ENCODE measurements at regions not wholly inside any gene's neighbourhood (a gene's known extent, or its start where the extent isn't known, plus 50 kb on each side); places are given as distances from the start of the nearest gene placed in this dataset.
A peak's percentile ranks its signal among the peaks of the same experiment; 100 is the strongest.

- DNase-seq (ENCODE audit: low spot score), result no peak
These were observed 130.6 kb downstream of the SMAD6 start for GRCh38 chr15:66832664-66833063.

DNA sequence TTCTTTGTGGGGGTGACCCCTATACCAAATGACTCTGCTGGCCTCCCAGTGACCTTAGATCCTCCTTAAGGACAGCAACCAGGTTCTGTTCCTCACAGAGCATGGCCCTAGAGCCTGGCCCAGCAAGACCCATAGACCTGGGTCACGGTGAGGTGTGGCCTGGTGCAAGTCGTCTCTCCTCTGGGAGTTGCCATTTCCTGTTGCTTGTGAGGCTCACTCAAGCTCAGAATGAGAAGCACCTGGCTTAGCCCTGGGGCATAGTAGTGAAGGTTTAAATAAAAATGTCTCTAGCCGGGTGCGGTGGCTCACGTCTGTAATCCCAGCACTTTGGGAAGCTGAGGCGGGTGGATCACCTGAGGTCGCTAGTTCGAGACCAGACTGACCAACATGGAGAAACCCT, 131.3 kb downstream of the SMAD6 start:
- DNase-seq (ENCODE audit: low spot score), result no peak

DNA sequence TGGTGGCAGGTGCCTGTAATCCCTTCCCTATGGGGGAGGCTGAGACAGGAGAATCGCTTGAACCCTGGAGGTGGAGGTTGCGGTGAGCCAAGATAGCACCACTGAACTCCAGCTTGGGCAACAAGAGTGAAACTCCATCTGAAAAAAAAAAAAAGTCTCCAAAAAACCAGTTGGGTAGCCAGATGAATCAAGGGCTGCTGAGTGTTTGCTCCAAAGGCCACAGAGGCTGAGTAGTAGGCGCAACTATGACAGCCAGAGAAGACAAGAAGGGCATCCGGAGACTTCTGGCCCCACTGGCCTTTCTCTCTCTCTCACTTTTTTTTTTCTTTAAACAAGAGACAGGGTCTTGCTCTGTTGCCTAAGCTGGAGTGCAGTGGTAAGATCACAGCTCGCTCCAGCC, 131.8 kb downstream of the SMAD6 start:
- no peak for DNase-seq (ENCODE audit: low spot score)

DNA sequence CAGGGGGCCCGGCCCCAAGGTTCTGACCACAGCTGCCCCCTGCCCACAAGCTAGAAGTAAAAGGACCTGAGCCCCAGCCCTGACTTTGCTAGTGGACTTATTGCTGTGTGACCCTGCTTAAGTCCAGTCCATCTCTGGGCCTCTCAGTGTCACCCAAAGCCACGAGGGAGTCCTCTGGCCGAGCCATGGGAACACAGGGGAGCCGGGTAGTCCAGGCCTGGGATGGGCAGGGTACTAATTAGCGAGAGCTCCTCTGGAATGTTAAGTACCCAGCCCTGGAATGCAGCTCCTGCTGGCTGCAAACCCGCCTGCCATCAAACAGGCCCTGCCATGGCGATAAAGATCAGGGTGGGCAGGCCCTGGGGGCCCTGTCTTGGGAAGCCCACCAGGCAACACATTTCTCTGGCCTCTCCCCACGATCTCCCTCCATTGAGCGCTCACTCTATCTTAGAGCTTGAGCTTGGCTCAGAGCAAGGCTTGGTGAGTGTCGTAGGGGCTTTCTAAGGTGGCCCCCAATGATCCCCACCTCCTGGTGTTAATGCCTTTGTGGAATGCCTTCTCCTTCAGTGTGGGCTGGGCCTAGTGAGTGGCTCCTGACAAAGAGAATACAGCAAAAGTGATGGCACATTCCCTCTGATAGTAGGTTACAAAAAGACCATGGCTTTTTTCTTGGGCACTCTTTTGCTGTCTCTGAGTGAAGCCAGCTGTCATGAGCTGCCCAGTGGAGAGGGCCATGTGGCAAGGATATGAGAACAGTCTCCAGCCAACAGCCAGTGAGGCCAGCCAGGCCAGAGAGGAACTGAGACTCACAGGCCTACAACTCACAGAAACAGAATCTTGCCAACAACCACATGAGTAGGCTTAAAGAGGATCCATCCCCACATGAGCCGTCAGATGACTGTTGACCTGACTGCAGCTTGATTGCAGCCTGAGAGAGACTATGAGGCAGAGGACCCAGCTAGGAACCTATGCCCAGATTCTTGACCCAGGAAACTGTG, 133.1 kb downstream of the SMAD6 start:
- DNase-seq (ENCODE audit: low spot score), result peak; percentile 33

DNA sequence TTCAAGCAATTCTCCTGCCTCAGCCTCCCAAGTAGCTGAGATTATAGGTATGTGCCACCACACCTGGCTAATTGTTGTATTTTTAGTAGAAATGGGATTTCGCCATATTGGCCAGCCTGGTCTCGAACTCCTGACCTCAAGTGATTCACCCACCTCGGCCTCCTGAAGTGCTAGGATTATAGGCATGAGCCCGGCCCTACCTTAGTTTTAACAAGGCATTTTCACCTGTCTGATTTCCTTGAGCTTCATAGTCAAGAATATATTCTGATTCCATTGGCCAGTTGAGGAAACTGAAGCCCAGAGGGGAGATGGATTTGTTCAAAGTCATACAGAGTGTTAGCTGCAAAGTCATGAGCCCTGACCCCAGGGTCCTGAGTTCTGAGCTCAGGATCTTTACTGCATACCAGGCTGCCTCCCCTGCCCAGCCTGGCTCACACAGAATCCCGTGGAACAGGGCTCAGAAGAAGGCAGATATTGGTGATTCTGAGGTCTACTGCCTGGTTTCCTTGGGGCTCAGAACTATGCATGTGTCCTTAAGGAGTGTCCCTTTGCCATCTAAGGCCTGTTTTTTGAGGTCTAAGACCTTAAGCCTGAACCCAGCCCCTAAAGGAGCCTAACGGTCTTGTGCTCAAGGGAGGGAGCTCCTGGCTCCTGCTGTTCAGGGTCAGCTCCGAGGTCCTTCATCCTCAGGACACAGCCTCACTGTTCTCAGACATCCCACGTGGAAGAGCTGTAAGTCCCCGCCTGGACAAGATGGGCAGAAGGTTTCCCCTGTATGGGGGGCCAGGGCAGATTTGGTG, 134.4 kb downstream of the SMAD6 start:
- DNase-seq (ENCODE audit: low spot score), result no peak

- DNase-seq (ENCODE audit: low spot score), result no peak
These were observed 136.2 kb downstream of the SMAD6 start for GRCh38 chr15:66838202-66838601.

GRCh38 chr15:66838671-66839239, 136.7 kb downstream of the SMAD6 start:
- DNase-seq (ENCODE audit: low spot score), result peak; percentile 27

DNA sequence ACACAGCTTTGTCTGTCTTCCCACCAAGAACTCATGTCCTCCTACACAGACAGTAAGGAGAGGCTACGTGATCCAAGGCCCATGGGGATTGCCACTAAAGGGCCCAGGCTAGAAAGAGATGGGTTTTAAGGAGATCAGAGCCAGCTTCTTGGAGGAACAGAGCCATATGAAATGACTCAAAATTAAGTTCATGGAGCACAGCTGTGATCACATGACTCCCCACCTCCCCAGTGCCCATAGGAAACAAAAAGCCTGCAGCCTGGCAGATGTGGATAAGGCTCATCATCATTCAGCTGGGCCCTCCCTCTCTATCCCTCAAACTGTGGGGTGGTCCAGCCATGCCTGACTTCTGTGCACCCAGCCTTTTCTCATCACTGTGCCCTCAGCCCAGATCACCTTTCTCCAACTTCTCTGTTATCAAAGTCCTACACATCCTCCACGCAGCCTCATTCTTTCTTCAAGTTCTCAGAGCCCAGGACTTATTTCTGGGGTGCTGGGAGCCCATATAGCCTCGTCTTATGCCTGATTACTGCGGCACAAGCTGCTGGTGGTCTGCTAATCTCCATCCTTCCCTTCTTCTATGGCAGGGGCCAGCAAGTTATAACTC, 137.6 kb downstream of the SMAD6 start:
- no peak for DNase-seq (ENCODE audit: low spot score)

DNA sequence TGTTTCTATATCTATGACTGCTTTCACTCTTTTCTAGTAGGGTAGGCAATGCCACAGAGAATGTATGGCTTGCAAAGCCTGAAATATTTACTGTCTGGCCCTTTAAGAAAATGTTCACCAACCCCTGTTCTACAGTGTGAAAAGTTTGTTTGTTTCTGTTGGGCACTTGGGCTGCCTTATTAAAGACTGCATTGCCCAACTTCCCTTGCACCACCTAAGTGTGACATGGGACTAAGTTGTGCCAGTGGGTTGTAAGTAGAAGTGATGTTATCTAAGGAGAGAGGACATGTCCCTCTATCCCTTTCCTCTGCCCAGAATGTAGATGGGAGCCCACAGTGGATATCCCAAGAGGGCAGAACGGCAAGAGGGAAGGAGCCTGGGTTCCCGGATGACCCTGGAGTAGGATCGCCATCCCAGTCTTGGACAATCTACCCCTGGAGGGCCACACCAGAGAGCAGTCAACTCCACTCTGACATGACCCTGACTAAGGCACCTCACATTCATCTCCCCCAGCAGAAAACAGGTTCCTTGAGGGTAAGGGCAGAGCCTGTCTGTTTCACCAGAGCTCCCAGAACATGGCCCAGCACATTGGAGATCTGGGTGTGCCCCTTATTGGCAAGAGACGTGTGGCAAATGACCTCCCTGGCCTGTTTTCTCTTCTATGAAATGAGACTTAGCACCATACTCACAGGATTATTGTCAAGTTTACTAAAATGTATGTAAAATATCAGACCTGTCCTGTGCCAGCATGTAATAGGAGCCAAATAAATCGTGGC, 138.8 kb downstream of the SMAD6 start:
- DNase-seq (ENCODE audit: low spot score), result no peak

GRCh38 chr15:66841953-66842681, 140.1 kb downstream of the SMAD6 start:
- DNase-seq (ENCODE audit: low spot score), result peak; percentile 61

DNA sequence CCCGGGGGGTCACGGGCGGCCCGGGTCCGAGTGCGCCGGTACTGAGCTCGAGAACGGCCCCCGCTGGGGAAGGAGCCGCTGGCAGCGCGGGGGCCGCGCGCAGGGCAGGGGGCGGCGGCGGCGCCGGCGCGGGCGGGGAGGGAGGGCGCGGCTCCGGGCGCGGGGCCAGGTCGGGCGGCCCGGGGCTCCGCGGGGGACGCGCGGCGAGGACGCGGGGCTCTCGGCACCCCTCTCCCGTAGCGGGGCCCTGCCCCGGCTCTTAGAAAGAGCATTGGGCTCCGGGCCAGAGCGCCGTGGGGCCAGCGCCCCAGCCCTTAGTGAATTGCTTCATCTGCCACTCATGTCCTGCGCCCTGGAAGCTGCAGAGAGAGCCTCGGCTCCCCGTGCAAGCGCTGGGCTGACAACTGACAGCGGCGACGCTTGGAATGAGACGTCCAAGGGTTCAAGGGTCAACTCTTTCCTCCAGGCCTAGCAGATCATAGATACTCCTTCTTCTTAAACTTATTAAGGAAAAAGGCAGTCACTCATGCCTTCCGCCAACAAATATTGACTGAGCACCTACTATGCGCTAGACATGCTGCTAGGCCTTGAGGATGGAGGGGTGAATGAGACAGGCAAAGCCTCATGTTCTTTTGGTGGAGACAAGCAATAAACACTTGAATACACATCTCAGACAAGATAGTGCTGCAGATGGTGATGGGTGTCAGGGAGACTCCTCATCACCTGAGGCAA, 140.8 kb downstream of the SMAD6 start:
- peak; percentile 58 for DNase-seq (ENCODE audit: low spot score)

DNA sequence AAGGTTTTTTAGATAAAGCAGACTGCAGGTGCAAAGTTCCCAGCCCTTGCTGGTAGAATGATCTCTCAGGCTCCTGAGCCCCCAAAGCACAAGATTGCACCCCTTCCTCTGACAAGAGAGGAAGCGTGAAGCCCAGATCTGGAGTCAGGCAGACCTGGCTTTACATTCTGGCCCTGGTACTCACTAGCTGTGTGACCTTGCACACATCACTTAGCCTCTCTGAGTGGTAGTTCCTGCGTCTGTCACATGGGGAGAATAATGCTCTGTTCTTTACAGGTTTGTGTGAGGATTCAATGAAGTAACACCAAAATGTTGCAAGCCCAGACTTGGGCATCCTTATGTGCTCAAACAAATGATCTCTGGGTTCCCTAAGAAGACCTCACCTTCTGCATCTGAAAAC, 141.5 kb downstream of the SMAD6 start:
- DNase-seq (ENCODE audit: low spot score), result no peak

- DNase-seq (ENCODE audit: low spot score), result no peak
These were observed 142.2 kb downstream of the SMAD6 start for GRCh38 chr15:66844041-66844746.

DNA sequence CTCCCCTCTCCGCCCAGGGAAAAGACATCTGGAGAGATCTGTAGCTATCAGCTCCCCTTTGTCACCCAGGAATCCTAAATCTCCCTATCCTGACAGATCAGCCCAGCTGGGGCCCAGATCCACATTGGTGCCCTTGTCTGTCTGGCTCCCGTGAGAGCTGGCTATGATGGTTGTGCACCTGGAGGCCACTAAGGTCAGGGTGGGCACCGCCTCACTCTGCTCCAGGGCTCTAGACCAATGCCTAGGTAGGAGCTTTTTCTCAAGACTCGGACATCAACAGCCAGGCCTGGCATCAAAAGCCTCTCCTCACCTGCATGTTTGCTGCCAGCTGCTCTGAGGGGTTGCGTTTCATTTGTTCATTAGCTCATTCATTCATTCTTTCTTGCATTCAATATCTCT, 142.7 kb downstream of the SMAD6 start:
- no peak for DNase-seq (ENCODE audit: low spot score)

DNA sequence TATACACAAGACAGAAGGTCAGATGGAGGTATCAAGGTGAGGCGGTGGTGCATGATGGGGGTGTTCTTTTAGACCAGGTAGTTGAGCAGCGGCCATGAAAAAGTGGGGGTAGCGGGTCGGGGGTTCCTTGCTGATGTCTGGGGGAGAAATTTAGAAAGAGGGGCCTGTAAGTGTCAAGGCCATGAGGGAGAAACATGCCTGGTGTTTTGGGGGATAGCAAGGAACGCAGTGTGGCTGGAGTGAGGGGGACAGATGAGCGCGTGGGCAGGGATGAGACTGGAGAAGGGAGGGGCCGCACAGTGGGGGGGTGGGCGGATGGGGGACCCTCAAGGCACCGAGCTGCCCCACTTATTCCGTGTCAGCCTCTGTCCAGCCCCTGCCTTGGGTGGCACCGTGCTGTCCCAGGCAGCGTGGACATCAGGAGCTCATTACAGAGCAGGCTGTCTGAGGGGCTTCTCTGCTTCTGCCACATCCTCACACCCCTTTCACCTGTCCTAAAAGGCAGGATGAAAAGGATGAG, 143.3 kb downstream of the SMAD6 start:
- no peak for DNase-seq (ENCODE audit: low spot score)

DNA sequence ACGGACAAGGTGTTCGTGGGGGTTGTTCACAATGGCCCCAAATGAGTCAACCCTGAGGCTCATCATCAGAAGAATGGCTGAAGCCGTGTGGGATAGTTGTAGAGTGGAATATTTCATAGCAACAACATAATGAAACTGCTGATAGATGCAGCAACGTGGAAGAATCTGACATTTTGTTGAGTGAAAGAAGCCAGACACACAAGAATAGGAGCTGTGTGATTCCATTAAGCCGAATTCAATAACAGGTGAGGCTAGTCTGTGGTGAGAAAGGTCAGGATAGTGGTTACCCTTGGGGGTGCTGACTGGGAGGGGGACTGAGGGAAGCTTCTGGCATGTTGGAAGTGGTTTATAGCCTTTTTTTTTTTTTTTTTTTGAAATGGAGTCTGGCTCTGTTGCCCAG, 144.0 kb downstream of the SMAD6 start:
- DNase-seq (ENCODE audit: low spot score), result no peak

DNA sequence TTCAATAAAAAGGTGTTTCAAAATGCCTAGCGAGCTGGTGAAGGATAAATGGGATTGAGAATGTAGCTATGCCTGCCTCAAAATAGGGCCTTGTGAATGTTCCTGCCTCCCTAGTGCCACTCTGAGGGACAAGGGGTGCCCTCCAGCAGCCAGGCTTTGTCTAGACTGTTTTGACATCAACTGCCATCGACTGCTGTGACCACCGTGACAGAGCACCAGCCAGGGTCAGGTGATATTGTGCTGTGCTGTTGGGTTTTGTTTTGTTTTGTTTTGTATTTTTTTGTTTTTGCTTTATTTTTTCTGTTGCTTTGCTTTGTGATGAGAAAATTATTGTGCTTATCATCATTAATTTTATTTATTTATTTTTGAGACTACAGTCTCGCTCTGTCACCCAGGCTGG, 144.8 kb downstream of the SMAD6 start:
- DNase-seq (ENCODE audit: low spot score), result no peak

DNA sequence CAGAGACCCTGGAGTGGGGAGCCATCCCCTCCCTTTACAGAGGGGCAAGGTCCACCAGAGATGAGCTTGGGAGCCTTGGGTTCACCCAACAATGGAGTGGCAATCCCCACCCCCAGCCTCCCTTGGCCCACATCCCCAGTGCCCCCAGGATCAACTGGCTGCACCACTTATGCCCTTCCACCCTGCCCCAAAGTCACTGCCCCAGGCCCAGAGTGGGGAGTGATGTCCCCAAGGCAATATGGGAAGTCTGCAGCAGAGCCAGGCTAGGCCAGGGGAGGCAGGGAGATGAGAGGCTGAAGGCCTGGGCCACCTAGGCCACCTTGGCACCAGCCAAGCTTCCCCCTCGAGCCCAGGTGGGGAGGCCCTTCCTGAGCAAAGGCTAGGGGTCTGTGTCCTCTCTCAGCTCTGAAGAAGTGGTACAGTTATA, 145.5 kb downstream of the SMAD6 start:
- DNase-seq (ENCODE audit: low spot score), result no peak

GRCh38 chr15:66848116-66848515, 146.1 kb downstream of the SMAD6 start:
- no peak for DNase-seq (ENCODE audit: low spot score)

Data from SW480 (cell line).